ELR (cell line): ENCODE measurements at regions not wholly inside any gene's neighbourhood (a gene's known extent, or its start where the extent isn't known, plus 50 kb on each side); places are given as distances from the start of the nearest gene placed in this dataset.

Experiments
- DNase-seq: peaks from one replicate; pipeline ENCODE4 v3.0.0-alpha.2; 2015; ENCODE audit warnings: low read depth

DNA sequence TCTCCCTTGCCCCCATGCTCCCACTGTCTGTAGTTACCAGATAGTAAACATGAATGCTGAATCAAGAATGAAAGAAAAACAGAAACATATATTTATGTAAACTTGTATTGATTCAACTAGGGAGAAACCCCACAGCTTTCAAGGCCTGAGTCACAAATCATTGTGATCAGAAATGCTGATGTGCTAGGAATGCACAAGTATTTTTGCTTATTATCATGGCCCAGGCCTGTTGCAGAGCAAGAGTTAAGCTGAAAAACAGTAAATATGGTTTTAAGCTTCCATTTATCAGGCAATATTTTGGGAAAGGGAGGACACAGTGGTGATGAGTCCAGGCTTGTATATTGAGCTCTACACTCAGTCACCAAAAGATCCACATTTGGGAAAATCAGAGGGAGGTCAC, 669.6 kb downstream of the DIAPH3 start:
- no peak for DNase-seq

GRCh38 chr13:59494560-59494970, 669.2 kb downstream of the DIAPH3 start:
- DNase-seq, result peak; percentile 1

DNA sequence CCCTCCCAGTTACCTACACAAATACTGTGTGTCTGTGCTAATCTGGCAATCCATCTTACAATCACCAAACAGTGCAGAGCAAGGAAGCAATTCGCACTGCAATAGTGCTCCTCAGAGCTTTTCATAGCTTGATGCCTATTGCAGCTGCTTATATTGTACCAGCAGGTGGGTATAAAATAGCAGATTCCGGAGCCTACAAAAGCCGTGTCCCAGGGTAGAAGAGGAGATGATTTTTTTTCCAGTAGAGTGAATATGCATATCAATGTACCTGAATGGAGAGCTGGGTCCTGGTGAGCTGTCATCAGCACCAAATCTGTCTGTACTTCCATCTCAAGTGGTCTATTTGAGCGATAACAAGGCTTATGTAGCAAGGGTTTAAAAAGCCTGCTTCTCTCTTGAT, 668.4 kb downstream of the DIAPH3 start:
- no peak for DNase-seq

DNA sequence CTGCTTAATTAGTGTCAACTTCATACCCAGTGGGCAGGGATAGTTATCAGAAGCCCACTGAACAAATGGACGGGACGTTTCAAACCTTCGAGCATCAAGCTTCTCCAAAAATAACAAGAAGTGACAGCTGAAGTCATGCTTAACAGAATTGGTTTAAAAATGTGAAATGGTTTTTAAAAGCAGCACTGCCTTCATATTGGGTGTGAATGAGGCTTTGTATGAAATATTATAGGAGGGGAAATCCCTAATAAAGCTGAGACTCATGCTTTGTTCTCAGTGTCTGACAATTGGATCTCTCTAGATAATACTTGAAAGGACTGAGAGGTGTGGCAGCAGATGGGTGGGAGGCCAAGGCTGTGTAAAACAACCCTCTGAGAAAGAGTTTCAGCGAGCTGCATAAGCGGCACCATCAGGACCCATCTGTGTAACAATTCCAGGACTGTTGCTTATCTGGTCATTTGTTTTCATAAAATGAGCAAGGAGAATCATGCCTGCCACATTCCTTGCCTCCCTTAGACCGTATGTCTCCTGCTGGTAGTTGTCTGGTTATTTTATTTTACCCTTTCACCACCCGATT, 667.7 kb downstream of the DIAPH3 start:
- DNase-seq, result no peak

GRCh38 chr13:59497621-59498247, 666.0 kb downstream of the DIAPH3 start:
- DNase-seq, result no peak

- DNase-seq, result no peak
Measured at GRCh38 chr13:59501004-59501403, 662.7 kb downstream of the DIAPH3 start.

- DNase-seq, result no peak
Measured at GRCh38 chr13:59504407-59504806, 659.3 kb downstream of the DIAPH3 start.

- no peak for DNase-seq
Measured at GRCh38 chr13:59510386-59510785, 653.3 kb downstream of the DIAPH3 start.

- no peak for DNase-seq
Measured at GRCh38 chr13:59513686-59514085, 650.0 kb downstream of the DIAPH3 start.

GRCh38 chr13:59514316-59514715, 649.4 kb downstream of the DIAPH3 start:
- no peak for DNase-seq

DNA sequence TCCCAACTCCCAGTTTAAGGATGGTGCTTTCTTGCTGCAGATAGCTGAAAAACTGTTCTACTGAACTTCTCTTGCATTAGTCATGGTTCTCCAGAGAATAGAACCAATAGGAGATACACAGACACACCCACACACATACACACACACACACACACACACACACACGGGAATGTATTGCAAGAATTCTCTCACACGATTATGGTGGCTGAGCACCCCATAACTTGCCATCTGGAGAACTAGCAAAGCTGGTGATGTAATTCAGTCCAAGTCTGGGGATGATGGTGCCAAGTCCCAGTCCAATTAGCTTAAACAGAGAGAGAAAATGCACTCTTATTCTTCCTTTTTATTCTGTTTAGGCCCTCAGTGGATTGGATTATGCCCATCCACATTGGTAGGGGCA, 643.9 kb downstream of the DIAPH3 start:
- no peak for DNase-seq

- DNase-seq, result no peak
Measured at GRCh38 chr13:59521549-59521948, 642.2 kb downstream of the DIAPH3 start.

GRCh38 chr13:59522652-59523051, 641.1 kb downstream of the DIAPH3 start:
- no peak for DNase-seq

GRCh38 chr13:59527500-59527899, 636.2 kb downstream of the DIAPH3 start:
- DNase-seq, result no peak

GRCh38 chr13:59531571-59532091, 632.1 kb downstream of the DIAPH3 start:
- peak; percentile 49 for DNase-seq

DNA sequence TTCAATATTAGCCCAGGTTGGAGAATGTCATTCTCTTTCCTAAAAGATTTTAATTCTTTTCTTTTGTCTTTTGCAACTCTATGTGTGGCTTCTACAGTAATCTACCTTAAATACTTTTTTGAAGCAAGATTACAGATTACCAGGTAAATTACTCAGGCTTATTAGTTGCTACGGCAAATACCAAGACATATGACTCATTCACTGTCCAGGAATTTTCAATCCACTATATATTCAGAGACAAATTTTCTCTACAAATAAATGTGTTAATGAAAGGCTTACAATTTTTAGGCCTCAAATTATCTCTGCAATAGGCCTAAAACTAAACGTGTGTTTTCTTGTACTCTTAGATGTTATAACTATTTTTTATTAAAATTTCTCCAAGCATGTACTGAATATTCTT, 631.3 kb downstream of the DIAPH3 start:
- peak; percentile 15 for DNase-seq

DNA sequence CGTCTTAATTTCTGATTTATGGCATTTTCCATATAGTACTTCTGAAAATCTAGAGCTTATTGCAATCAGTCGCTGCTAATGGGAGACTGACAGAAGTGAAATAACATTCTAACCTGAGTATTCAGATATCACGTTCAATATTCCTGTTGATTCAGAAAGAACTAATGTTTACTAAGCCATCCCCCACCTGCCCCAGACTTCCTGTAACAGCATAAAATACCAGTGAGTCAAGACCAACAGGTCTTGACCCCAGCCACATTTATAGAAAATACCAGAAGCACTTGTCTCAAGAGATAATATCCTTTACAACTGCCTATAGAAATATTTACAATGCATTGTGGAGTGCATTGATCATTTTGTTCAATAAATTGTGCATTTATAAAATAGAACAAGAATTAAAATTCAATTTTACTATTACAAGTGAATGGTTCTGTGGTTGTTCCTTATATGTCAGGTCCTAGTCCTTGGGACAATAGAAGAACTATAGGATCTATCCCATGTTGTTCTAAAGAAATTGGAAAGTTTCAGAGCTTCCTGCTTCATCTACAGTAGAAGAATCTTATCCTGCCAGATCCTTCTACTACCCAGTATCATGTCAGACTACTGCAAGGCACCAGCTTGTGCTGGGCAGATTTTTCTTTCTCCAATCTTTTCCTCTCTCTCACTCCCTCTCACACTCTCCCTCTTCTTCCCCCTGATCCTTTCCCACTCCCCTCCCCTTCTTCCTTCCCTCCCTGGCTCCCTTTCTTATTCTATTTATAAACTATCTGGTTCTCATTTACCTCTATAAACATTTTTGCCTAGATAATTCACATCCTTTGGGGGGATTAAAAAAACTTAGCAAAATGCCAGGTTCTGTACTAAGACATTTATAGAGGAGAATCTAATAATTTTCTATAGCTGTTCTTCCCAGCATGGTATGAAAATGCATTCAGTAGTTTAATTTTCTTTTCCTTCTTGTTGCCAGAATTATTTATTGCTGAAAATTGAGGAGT, 629.9 kb downstream of the DIAPH3 start:
- DNase-seq, result peak; percentile 34

GRCh38 chr13:59534806-59535205, 628.9 kb downstream of the DIAPH3 start:
- no peak for DNase-seq

- no peak for DNase-seq
Measured at GRCh38 chr13:59537500-59537899, 626.2 kb downstream of the DIAPH3 start.

DNA sequence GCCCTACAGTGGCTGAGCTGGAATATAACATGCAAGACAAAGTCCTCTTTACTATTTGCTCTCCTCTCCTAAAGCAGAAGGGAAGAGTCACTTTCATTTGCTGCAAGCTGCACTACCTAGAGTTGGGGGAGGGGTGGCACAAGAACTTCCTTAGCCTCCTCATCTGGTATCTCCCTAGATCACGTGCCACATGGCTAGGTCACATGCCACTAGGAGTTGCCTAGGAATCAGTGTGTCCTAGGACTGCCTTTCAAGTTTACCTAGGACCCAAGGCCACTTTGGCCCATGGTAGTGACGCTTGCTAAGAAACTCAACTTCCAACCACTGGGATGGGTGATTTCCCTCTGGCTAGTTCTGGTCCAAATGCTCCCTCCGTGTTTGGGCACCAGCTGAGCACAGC, 625.2 kb downstream of the DIAPH3 start:
- DNase-seq, result no peak

GRCh38 chr13:59542303-59542702, 621.4 kb downstream of the DIAPH3 start:
- DNase-seq, result no peak

- DNase-seq, result no peak
Measured at GRCh38 chr13:59543418-59543817, 620.3 kb downstream of the DIAPH3 start.

DNA sequence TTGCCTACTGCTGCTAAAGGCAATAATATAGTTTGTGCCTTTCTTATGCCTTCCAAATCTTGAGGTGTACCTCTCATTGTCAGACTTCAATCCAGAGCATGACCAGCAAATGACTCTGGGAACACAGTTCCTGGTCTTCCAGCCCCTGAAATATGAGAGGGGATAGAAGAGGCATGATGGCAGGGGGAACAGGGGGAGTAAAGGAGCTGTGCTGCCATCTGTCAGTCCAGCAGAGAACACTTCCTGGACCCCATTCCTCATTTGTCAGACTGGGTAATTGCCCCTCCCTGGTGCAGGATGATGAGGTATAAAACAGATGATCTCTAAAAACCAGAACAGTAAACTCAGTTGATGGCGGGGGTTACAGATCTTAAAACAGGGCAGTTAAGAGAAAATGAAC, 618.7 kb downstream of the DIAPH3 start:
- DNase-seq, result no peak
